B cell (primary cell): ENCODE measurements at regions not wholly inside any gene's neighbourhood (a gene's known extent, or its start where the extent isn't known, plus 50 kb on each side); places are given as distances from the start of the nearest gene placed in this dataset.

Experiments
- ATAC-seq: fragments of 200-7000 bp; cut with Tn5 transposase; one replicate; pipeline ENCODE4 v1.10.0; 2021; ENCODE audit warnings: low read depth, mild to moderate bottlenecking, moderate number of reproducible peaks, moderate library complexity
- CTCF ChIA-PET: fragments of 350-600 bp; sonication (Branson Sonifier 250); formaldehyde crosslinking; loops from one replicate; lab custom pipeline; 2021; ENCODE audit warnings: antibody characterized with exemption, inconsistent platforms; lab: Charles Lee
- POLR2A ChIA-PET: fragments of 350-600 bp; sonication (Branson Sonifier 250); formaldehyde crosslinking; loops from one replicate; lab custom pipeline; 2021; ENCODE audit warnings: antibody characterized with exemption; lab: Charles Lee
- DNase-seq: peaks from one replicate; pipeline ENCODE4 v3.0.0; 2013
- H2AFZ ChIP-seq: 2 replicates; pipeline ENCODE4 v1.6.1; 2012; ENCODE audit warnings: mild to moderate bottlenecking, low read depth, low read length; ENCODE audit not compliant: insufficient read depth, poor library complexity, severe bottlenecking
- H3K27ac ChIP-seq, 2 donors: 1 replicate in 1 of 2; 2 replicates in 1 of 2; pipeline ENCODE4 v1.5.1; 2012 to 2013; ENCODE audit warnings: low read length in 2 of 2, mild to moderate bottlenecking in 2 of 2, moderate library complexity in 1 of 2
- H3K27me3 ChIP-seq, 4 experiments: fragments of 200-600 bp in 1 of 4; sonication (generic) in 1 of 4; replicated peaks in 1 of 4; 1 replicate in 2 of 4; 2 replicates in 2 of 4; pipeline versions ENCODE4 v1.6.1 to v1.7.0; 2013 to 2016; ENCODE audit warnings: low read length in 3 of 4, mild to moderate bottlenecking in 2 of 4, mixed read lengths in 1 of 4, moderate library complexity in 1 of 4; ENCODE audit not compliant: insufficient read depth in 4 of 4, control insufficient read depth in 3 of 4; ENCODE audit errors: control extremely low read depth in 1 of 4
- H3K36me3 ChIP-seq, 2 experiments: replicated peaks in 1 of 2; 1 replicate in 1 of 2; 2 replicates in 1 of 2; pipeline versions ENCODE4 v1.6.1 to v1.7.1; 2013; ENCODE audit warnings: low read length in 1 of 2; ENCODE audit not compliant: insufficient read depth in 2 of 2, control insufficient read depth in 1 of 2; ENCODE audit errors: control extremely low read depth in 1 of 2, extremely low read depth in 1 of 2
- H3K4me1 ChIP-seq, 2 donors: fragments of 200-600 bp in 1 of 2; sonication (generic) in 1 of 2; 1 replicate in 1 of 2; 2 replicates in 1 of 2; pipeline versions ENCODE4 v1.5.1 to v1.6.1; 2013 to 2017; ENCODE audit warnings: low read length in 2 of 2; ENCODE audit not compliant: control insufficient read depth in 2 of 2, insufficient read depth in 2 of 2
- H3K4me2 ChIP-seq: replicated peaks from 2 replicates; pipeline ENCODE3; 2012; ENCODE audit warnings: mild to moderate bottlenecking, low read depth, low read length; ENCODE audit not compliant: poor library complexity, severe bottlenecking
- H3K4me3 ChIP-seq, 5 experiments: fragments of 200-600 bp in 1 of 5; sonication (generic) in 1 of 5; 1 replicate in 3 of 5; 2 replicates in 2 of 5; pipeline versions ENCODE4 v1.5.1 to v1.7.0; 2011 to 2016; ENCODE audit warnings: low read length in 4 of 5, mild to moderate bottlenecking in 4 of 5, low read depth in 2 of 5, control low read depth in 1 of 5, moderate library complexity in 1 of 5; ENCODE audit not compliant: insufficient read depth in 1 of 5; ENCODE audit errors: control extremely low read depth in 1 of 5, extremely low read depth in 1 of 5
- H3K79me2 ChIP-seq: fragments of 200-600 bp; sonication (generic); one replicate; pipeline ENCODE4 v1.6.0; 2016; ENCODE audit warnings: low read length; ENCODE audit not compliant: control insufficient read depth, insufficient read depth
- H3K9ac ChIP-seq: fragments of 200-600 bp; sonication (generic); 2 replicates; pipeline ENCODE4 v1.6.1; 2017; ENCODE audit warnings: mild to moderate bottlenecking, low read length, moderate library complexity
- H3K9me3 ChIP-seq, 3 donors: one replicate each; pipeline versions ENCODE4 v1.6.1 to v1.7.1; 2013; ENCODE audit warnings: low read length in 2 of 3; ENCODE audit not compliant: control insufficient read depth in 2 of 3, insufficient read depth in 1 of 3; ENCODE audit errors: control extremely low read depth in 1 of 3
- H4K20me1 ChIP-seq: 2 replicates; pipeline ENCODE4 v1.6.0; 2012; ENCODE audit warnings: mild to moderate bottlenecking, low read length; ENCODE audit not compliant: insufficient read depth, control insufficient read depth, poor library complexity, severe bottlenecking
- H3K27ac Mint-ChIP-seq: one replicate; pipeline ENCODE4 v1.8.0; 2021; ENCODE audit warnings: mixed read lengths
- H3K27me3 Mint-ChIP-seq: one replicate; pipeline ENCODE4 v1.8.0; 2021; ENCODE audit warnings: mixed read lengths
- H3K4me1 Mint-ChIP-seq: one replicate; pipeline ENCODE4 v1.8.0; 2021; ENCODE audit warnings: mixed read lengths
- H3K4me3 Mint-ChIP-seq: one replicate; pipeline ENCODE4 v1.8.0; 2021; ENCODE audit warnings: mixed read lengths
- H3K9me3 Mint-ChIP-seq: one replicate; pipeline ENCODE4 v1.8.0; 2022; ENCODE audit warnings: mixed read lengths; ENCODE audit not compliant: insufficient read depth
- CTCF ChIP-seq: fragments of 200-600 bp; IDR thresholded peaks from one replicate; pipeline ENCODE4 v1.8.0; 2022; ENCODE audit warnings: antibody characterized with exemption, mild to moderate bottlenecking
- EZH2 ChIP-seq: IDR thresholded peaks from 2 replicates; pipeline ENCODE4 v1.6.1; 2012; ENCODE audit warnings: borderline replicate concordance, low read depth, mild to moderate bottlenecking, moderate library complexity, low read length; ENCODE audit not compliant: insufficient read depth, poor library complexity, severe bottlenecking
- WGBS: methylation state at CpG from one replicate; pipeline ENCODE4 v1.1.5; 2013; ENCODE audit warnings: missing lambda C conversion rate; ENCODE audit not compliant: insufficient coverage; 5-methylcytosine and 5-hydroxymethylcytosine counted together
- intact Hi-C: fragments of 100-400 bp; cut with micrococcal nuclease; formaldehyde crosslinking; loops from one replicate; pipeline ENCODE4 v1.10.0; 2022

DNA sequence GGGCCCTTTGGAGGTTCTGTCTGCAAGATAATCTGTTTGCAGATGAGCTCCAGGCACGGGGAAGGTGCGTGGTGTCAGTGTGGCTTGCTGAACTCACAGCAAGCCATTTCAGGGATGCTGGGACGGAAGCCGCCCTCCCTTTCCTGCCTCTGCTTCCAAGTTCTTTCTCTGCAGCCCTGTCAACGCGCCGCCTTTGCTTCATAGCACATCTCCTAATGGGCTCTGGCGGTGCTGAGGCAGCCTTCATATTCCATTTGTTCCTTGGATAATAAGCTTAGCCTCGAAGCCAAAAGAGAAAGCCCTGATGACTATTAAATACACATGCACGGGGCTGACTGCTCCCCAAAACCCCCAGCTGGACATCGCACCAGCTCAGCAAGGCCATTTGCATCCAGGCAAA, 81.7 kb upstream of the TAF1B start:
- H3K9me3 ChIP-seq: no peaks in the 10 kb centered on the region
- Mint-ChIP-seq H3K9me3 (no peaks in the 10 kb centered on the region), H3K4me3 (no peak overlapping the region), H3K27ac (no peak overlapping the region), H3K4me1 (peaks cover 20% of the 10 kb centered on the region), H3K27me3 (peaks cover 27% of the 10 kb centered on the region)
- ChIA-PET POLR2A (no interaction called here), CTCF (no interaction called here)
- H3K4me1 ChIP-seq: peaks cover 7 to 14% of the 10 kb centered on the region in 2 donors
- 89% methylated on average over 9 of the region's 11 CpGs for WGBS
- no peak for TF ChIP-seq CTCF
- TF ChIP-seq EZH2: no peak
- H2AFZ ChIP-seq: no peak overlapping the region
- H3K27ac ChIP-seq: no peak overlapping the region
- ATAC-seq: no peak
- no peaks in the 10 kb centered on the region for H3K79me2 ChIP-seq
- H3K4me3 ChIP-seq: no peak overlapping the region
- no peaks in the 10 kb centered on the region for H4K20me1 ChIP-seq
- H3K27me3 ChIP-seq: peaks cover 0 to 21% (median 6%) of the 10 kb centered on the region in 4 experiments
- H3K9ac ChIP-seq: no peak overlapping the region
- no peaks in the 10 kb centered on the region for H3K36me3 ChIP-seq
- no peak for DNase-seq
- intact Hi-C loops: no loop called here
- no peak overlapping the region for H3K4me2 ChIP-seq

DNA sequence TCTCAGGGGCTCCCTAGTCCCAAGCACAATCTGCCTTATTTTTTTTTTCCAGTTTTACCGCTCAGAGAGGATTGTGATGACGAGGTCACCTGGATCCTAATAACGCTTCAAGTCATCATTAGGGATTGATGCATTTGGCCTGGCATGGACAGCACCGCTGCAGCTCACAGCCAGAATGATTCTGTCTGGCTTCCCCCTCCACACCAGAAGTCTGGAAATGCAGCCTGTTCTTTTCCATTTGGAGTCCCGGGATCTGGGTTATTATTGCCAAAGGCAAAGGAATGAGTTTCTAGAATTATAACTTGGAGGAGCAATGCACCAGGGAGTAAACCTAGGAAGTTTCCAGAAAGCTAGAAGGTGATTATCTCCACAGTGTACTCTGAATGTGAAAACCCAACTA, 81.1 kb upstream of the TAF1B start:
- ATAC-seq (no peak), DNase-seq (no peak)
- H3K9ac ChIP-seq: no peak overlapping the region
- no peak overlapping the region for H3K27ac ChIP-seq
- H2AFZ ChIP-seq: no peak overlapping the region
- Mint-ChIP-seq H3K27ac (no peak overlapping the region), H3K27me3 (peaks cover 25% of the 10 kb centered on the region), H3K4me1 (peaks cover 20% of the 10 kb centered on the region), H3K9me3 (no peaks in the 10 kb centered on the region), H3K4me3 (no peak overlapping the region)
- H3K27me3 ChIP-seq: peaks cover 0 to 16% (median 3%) of the 10 kb centered on the region in 4 experiments
- no peak overlapping the region for H3K4me3 ChIP-seq
- H3K4me1 ChIP-seq: peaks cover 7 to 18% of the 10 kb centered on the region in 2 donors
- no peak overlapping the region for H3K4me2 ChIP-seq
- H3K9me3 ChIP-seq: no peaks in the 10 kb centered on the region
- H4K20me1 ChIP-seq: no peaks in the 10 kb centered on the region
- no peaks in the 10 kb centered on the region for H3K79me2 ChIP-seq
- 95% methylated on average over 4 of the region's 5 CpGs for WGBS
- CTCF ChIA-PET: no interaction called here
- POLR2A ChIA-PET: no interaction called here
- intact Hi-C loops: no loop called here
- no peaks in the 10 kb centered on the region for H3K36me3 ChIP-seq
- no peak for TF ChIP-seq EZH2
